ENCODE measurements at regions not wholly inside any gene's neighbourhood (a gene's known extent, or its start where the extent isn't known, plus 50 kb on each side); places are given as distances from the start of the nearest gene placed in this dataset.
"Not testable (repeated sequence)": the region's sequence is repeated elsewhere in the genome, so short reads cannot be mapped to it uniquely, and the experiment has no call there.

- no peak for DNase-seq (ENCODE audit: low spot score)
Observed at GRCh38 chr4:29104694-29105093, 1615.5 kb upstream of the PCDH7 start.

- DNase-seq (ENCODE audit: low spot score), result no peak
Observed at GRCh38 chr4:29113960-29114359, 1606.2 kb upstream of the PCDH7 start.

GRCh38 chr4:29117231-29117722 lies 1602.9 kb upstream of the PCDH7 start:
- DNase-seq (ENCODE audit: low spot score), result not testable (repeated sequence)

- no peak for DNase-seq (ENCODE audit: low spot score)
Observed at GRCh38 chr4:29121586-29121985, 1598.6 kb upstream of the PCDH7 start.

- DNase-seq (ENCODE audit: low spot score), result no peak
Observed at GRCh38 chr4:29128810-29129209, 1591.4 kb upstream of the PCDH7 start.

- no peak for DNase-seq (ENCODE audit: low spot score)
Observed at GRCh38 chr4:29131304-29131703, 1588.9 kb upstream of the PCDH7 start.

- DNase-seq (ENCODE audit: low spot score), result no peak
Observed at GRCh38 chr4:29142708-29143107, 1577.5 kb upstream of the PCDH7 start.

GRCh38 chr4:29151584-29151983 lies 1568.6 kb upstream of the PCDH7 start:
- DNase-seq (ENCODE audit: low spot score), result no peak

GRCh38 chr4:29153642-29154041 lies 1566.5 kb upstream of the PCDH7 start:
- DNase-seq (ENCODE audit: low spot score), result no peak

GRCh38 chr4:29175291-29175690 lies 1544.9 kb upstream of the PCDH7 start:
- no peak for DNase-seq (ENCODE audit: low spot score)

GRCh38 chr4:29199025-29199424 lies 1521.1 kb upstream of the PCDH7 start:
- no peak for DNase-seq (ENCODE audit: low spot score)

GRCh38 chr4:29199485-29199884 lies 1520.7 kb upstream of the PCDH7 start:
- DNase-seq (ENCODE audit: low spot score), result no peak

GRCh38 chr4:29213020-29213419 lies 1507.1 kb upstream of the PCDH7 start:
- DNase-seq (ENCODE audit: low spot score), result no peak

- DNase-seq (ENCODE audit: low spot score), result no peak
Observed at GRCh38 chr4:29220761-29221160, 1499.4 kb upstream of the PCDH7 start.

- no peak for DNase-seq (ENCODE audit: low spot score)
Observed at GRCh38 chr4:29224911-29225310, 1495.3 kb upstream of the PCDH7 start.

- DNase-seq (ENCODE audit: low spot score), result no peak
Observed at GRCh38 chr4:29240641-29241040, 1479.5 kb upstream of the PCDH7 start.

GRCh38 chr4:29243054-29243453 lies 1477.1 kb upstream of the PCDH7 start:
- no peak for DNase-seq (ENCODE audit: low spot score)

- no peak for DNase-seq (ENCODE audit: low spot score)
Observed at GRCh38 chr4:29243851-29244250, 1476.3 kb upstream of the PCDH7 start.

- DNase-seq (ENCODE audit: low spot score), result no peak
Observed at GRCh38 chr4:29259556-29259955, 1460.6 kb upstream of the PCDH7 start.

GRCh38 chr4:29262986-29263385 lies 1457.2 kb upstream of the PCDH7 start:
- DNase-seq (ENCODE audit: low spot score), result no peak

- no peak for DNase-seq (ENCODE audit: low spot score)
Observed at GRCh38 chr4:29276150-29276549, 1444.0 kb upstream of the PCDH7 start.

GRCh38 chr4:29277381-29277780 lies 1442.8 kb upstream of the PCDH7 start:
- no peak for DNase-seq (ENCODE audit: low spot score)

- no peak for DNase-seq (ENCODE audit: low spot score)
Observed at GRCh38 chr4:29278585-29278984, 1441.6 kb upstream of the PCDH7 start.

GRCh38 chr4:29289118-29289517 lies 1431.1 kb upstream of the PCDH7 start:
- DNase-seq (ENCODE audit: low spot score), result no peak

GRCh38 chr4:29295280-29295679 lies 1424.9 kb upstream of the PCDH7 start:
- DNase-seq (ENCODE audit: low spot score), result no peak
